PFSK-1 (cell line): ENCODE measurements at regions not wholly inside any gene's neighbourhood (a gene's known extent, or its start where the extent isn't known, plus 50 kb on each side); places are given as distances from the start of the nearest gene placed in this dataset.

Experiments used
- FOXP2 ChIP-seq: optimal IDR thresholded peaks from 2 replicates; pipeline ENCODE3; 2011; ENCODE audit warnings: borderline replicate concordance, control low read depth, inconsistent platforms; ENCODE audit not compliant: insufficient read depth; ENCODE audit errors: extremely low read length, extremely low read depth
- POLR2AphosphoS5 ChIP-seq: IDR thresholded peaks from 2 replicates; pipeline ENCODE4 v1.6.1; 2012; ENCODE audit warnings: low read depth, mild to moderate bottlenecking, control low read depth, low read length, moderate library complexity
- REST ChIP-seq, 2 experiments: IDR thresholded peaks; 2 replicates each; pipeline versions ENCODE4 v1.6.1 to v1.8.0; 2011 to 2012; ENCODE audit warnings: low read depth in 2 of 2, low read length in 2 of 2, control low read depth in 1 of 2, inconsistent platforms in 1 of 2, mild to moderate bottlenecking in 1 of 2, moderate library complexity in 1 of 2; ENCODE audit not compliant: insufficient read depth in 1 of 2
- SIN3A ChIP-seq: IDR thresholded peaks from 2 replicates; pipeline ENCODE4 v1.6.1; 2012; ENCODE audit warnings: mild to moderate bottlenecking, low read length, moderate library complexity, borderline replicate concordance; ENCODE audit not compliant: insufficient read depth

GRCh38 chr2:11936761-11937160, 190.3 kb downstream of the LPIN1 start:
- TF ChIP-seq POLR2AphosphoS5 (no peak), REST (IDR thresholded peaks at IDR 0.05; ENCODE audit: insufficient read depth in 1 of 2, low read depth in 2 of 2, low read length in 2 of 2) (no peak), SIN3A (no peak), FOXP2 (no peak)
